CD14-positive monocyte (primary cell): ENCODE measurements at regions not wholly inside any gene's neighbourhood (a gene's known extent, or its start where the extent isn't known, plus 50 kb on each side); places are given as distances from the start of the nearest gene placed in this dataset.
"Not testable (repeated sequence)": the region's sequence is repeated elsewhere in the genome, so short reads cannot be mapped to it uniquely, and the experiment has no call there.

Experiments
- DNase-seq, 3 donors: peaks; one replicate each; pipeline ENCODE4 v3.0.0-alpha.2; 2011 to 2022
- H2AFZ ChIP-seq: 2 replicates; pipeline ENCODE4 v1.6.0; 2012; ENCODE audit warnings: mild to moderate bottlenecking, low read depth, low read length, inconsistent platforms; ENCODE audit not compliant: insufficient read depth, poor library complexity, severe bottlenecking
- H3K27ac ChIP-seq, 2 donors: 1 replicate in 1 of 2; 2 replicates in 1 of 2; pipeline ENCODE4 v1.5.1; 2012 to 2013; ENCODE audit warnings: low read length in 2 of 2, control low read depth in 1 of 2, inconsistent platforms in 1 of 2, low read depth in 1 of 2, mild to moderate bottlenecking in 1 of 2
- H3K27me3 ChIP-seq, 2 donors: one replicate each; pipeline versions ENCODE4 v1.6.0 to v1.6.1; 2011 to 2013; ENCODE audit warnings: low read length in 2 of 2; ENCODE audit not compliant: control insufficient read depth in 2 of 2, insufficient read depth in 2 of 2
- H3K36me3 ChIP-seq, 2 donors: replicated peaks in 1 of 2; 1 replicate in 1 of 2; 2 replicates in 1 of 2; pipeline versions ENCODE4 v1.5.1 to v1.6.1; 2012 to 2013; ENCODE audit warnings: low read length in 2 of 2, control low read depth in 1 of 2, inconsistent platforms in 1 of 2, mild to moderate bottlenecking in 1 of 2; ENCODE audit not compliant: insufficient read depth in 2 of 2, control insufficient read depth in 1 of 2
- H3K4me1 ChIP-seq, 2 donors: 1 replicate in 1 of 2; 2 replicates in 1 of 2; pipeline versions ENCODE4 v1.5.1 to v1.6.1; 2012 to 2013; ENCODE audit warnings: low read length in 2 of 2, control low read depth in 1 of 2, inconsistent platforms in 1 of 2, mild to moderate bottlenecking in 1 of 2, moderate library complexity in 1 of 2; ENCODE audit not compliant: insufficient read depth in 2 of 2, control insufficient read depth in 1 of 2
- H3K4me2 ChIP-seq: replicated peaks from 2 replicates; pipeline ENCODE3; 2012; ENCODE audit warnings: low read length, moderate library complexity, mild to moderate bottlenecking; ENCODE audit not compliant: poor library complexity, severe bottlenecking; ENCODE audit errors: extremely low read depth
- H3K4me3 ChIP-seq, 3 experiments: fragments of 200-600 bp in 1 of 3; sonication (generic) in 1 of 3; replicated peaks in 1 of 3; 1 replicate in 2 of 3; 2 replicates in 1 of 3; pipeline ENCODE4 v1.5.1; 2011 to 2013; ENCODE audit warnings: low read length in 3 of 3, mild to moderate bottlenecking in 3 of 3, control low read depth in 2 of 3, low read depth in 2 of 3, inconsistent platforms in 1 of 3, moderate library complexity in 1 of 3
- H3K79me2 ChIP-seq: 2 replicates; pipeline ENCODE4 v1.6.0; 2012; ENCODE audit warnings: mild to moderate bottlenecking, control low read depth, inconsistent platforms, low read length, moderate library complexity; ENCODE audit not compliant: insufficient read depth
- H3K9ac ChIP-seq: 2 replicates; pipeline ENCODE4 v1.6.0; 2017; ENCODE audit warnings: low read length, mild to moderate bottlenecking; ENCODE audit not compliant: insufficient read depth, poor library complexity, severe bottlenecking
- H3K9me3 ChIP-seq, 2 donors: replicated peaks in 1 of 2; 1 replicate in 1 of 2; 2 replicates in 1 of 2; pipeline versions ENCODE4 v1.5.1 to v1.6.1; 2012 to 2013; ENCODE audit warnings: low read length in 2 of 2, control low read depth in 1 of 2; ENCODE audit not compliant: control insufficient read depth in 1 of 2, insufficient read depth in 1 of 2
- H4K20me1 ChIP-seq: 2 replicates; pipeline ENCODE4 v1.6.0; 2012; ENCODE audit warnings: mild to moderate bottlenecking, low read length, control low read depth, moderate library complexity; ENCODE audit not compliant: insufficient read depth
- H3K27ac Mint-ChIP-seq, 7 donors: one replicate each; pipeline ENCODE4 v1.8.0; 2020; ENCODE audit warnings: mild to moderate bottlenecking in 7 of 7, mixed read lengths in 7 of 7, moderate library complexity in 6 of 7, inconsistent platforms in 2 of 7
- H3K27me3 Mint-ChIP-seq, 3 donors: one replicate each; pipeline ENCODE4 v1.8.0; 2021 to 2022; ENCODE audit warnings: low read depth in 3 of 3, mild to moderate bottlenecking in 3 of 3, mixed read lengths in 3 of 3, moderate library complexity in 3 of 3, inconsistent platforms in 1 of 3
- H3K36me3 Mint-ChIP-seq, 2 donors: one replicate each; pipeline ENCODE4 v1.8.0; 2020; ENCODE audit warnings: mixed read lengths in 2 of 2, inconsistent platforms in 1 of 2, mild to moderate bottlenecking in 1 of 2
- H3K4me1 Mint-ChIP-seq: one replicate; pipeline ENCODE4 v1.8.0; 2020; ENCODE audit warnings: mild to moderate bottlenecking, mixed read lengths
- H3K4me3 Mint-ChIP-seq, 2 donors: one replicate each; pipeline ENCODE4 v1.8.0; 2020; ENCODE audit warnings: mild to moderate bottlenecking in 2 of 2, mixed read lengths in 2 of 2, moderate library complexity in 1 of 2
- H3K9me3 Mint-ChIP-seq, 7 donors: one replicate each; pipeline ENCODE4 v1.8.0; 2020 to 2022; ENCODE audit warnings: mixed read lengths in 7 of 7, mild to moderate bottlenecking in 6 of 7, moderate library complexity in 6 of 7, inconsistent platforms in 2 of 7
- CTCF ChIP-seq: fragments of 200-600 bp; IDR thresholded peaks from one replicate; pipeline ENCODE4 v1.8.0; 2022; ENCODE audit warnings: antibody characterized with exemption, mild to moderate bottlenecking
- WGBS: methylation state at CpG from one replicate; pipeline ENCODE4 v1.1.5; 2013; ENCODE audit warnings: missing lambda C conversion rate; ENCODE audit not compliant: insufficient coverage; 5-methylcytosine and 5-hydroxymethylcytosine counted together
- intact Hi-C, 2 donors: fragments of 100-400 bp; cut with micrococcal nuclease; formaldehyde crosslinking; loops; one replicate each; pipeline versions ENCODE4 v1.15.0 to v1.15.1; 2023

- H3K4me3 Mint-ChIP-seq, H3K27ac Mint-ChIP-seq, H4K20me1 ChIP-seq, H3K9ac ChIP-seq, H3K79me2 ChIP-seq, intact Hi-C loops, H3K4me3 ChIP-seq, H3K9me3 ChIP-seq, H3K36me3 Mint-ChIP-seq, DNase-seq, H3K27me3 Mint-ChIP-seq, H3K36me3 ChIP-seq, H3K4me2 ChIP-seq, H3K4me1 Mint-ChIP-seq, H3K4me1 ChIP-seq, H2AFZ ChIP-seq, H3K27me3 ChIP-seq, H3K27ac ChIP-seq: not testable (repeated sequence)
- H3K9me3 Mint-ChIP-seq, result peaks cover 2 to 22% (median 13%) of the 10 kb centered on the region in 7 donors
- WGBS, result no CpG with 5 or more reads among the region's 2 CpGs
Measured at GRCh38 chr4:52157071-52157470, 106.0 kb downstream of the SPATA18 start.

GRCh38 chr4:52157641-52158316, 106.7 kb downstream of the SPATA18 start:
- Mint-ChIP-seq H3K27ac (no peak overlapping the region), H3K4me1 (no peaks in the 10 kb centered on the region), H3K4me3 (no peak overlapping the region), H3K9me3 (peaks cover 2 to 18% (median 8%) of the 10 kb centered on the region in 7 donors), H3K36me3 (no peaks in the 10 kb centered on the region), H3K27me3 (peaks cover 0 to 5% (median 0%) of the 10 kb centered on the region in 3 donors)
- Histone ChIP-seq H3K27me3 (peaks cover 0 to 6% of the 10 kb centered on the region in 2 donors), H3K4me3 (no peak overlapping the region), H3K4me2 (no peak overlapping the region), H3K36me3 (no peaks in the 10 kb centered on the region), H2AFZ (no peak overlapping the region), H3K9ac (no peak overlapping the region), H3K27ac (no peak overlapping the region), H3K9me3 (no peaks in the 10 kb centered on the region), H4K20me1 (no peaks in the 10 kb centered on the region), H3K4me1 (no peaks in the 10 kb centered on the region), H3K79me2 (no peaks in the 10 kb centered on the region)
- no peak for TF ChIP-seq CTCF
- DNase-seq, result no peak
- 37% methylated on average over 3 of the region's 4 CpGs for WGBS
- intact Hi-C loops, result no loop called here
